Endothelial cell of umbilical vein (primary cell): ENCODE measurements at regions not wholly inside any gene's neighbourhood (a gene's known extent, or its start where the extent isn't known, plus 50 kb on each side); places are given as distances from the start of the nearest gene placed in this dataset.

Source experiments
- CTCF ChIP-seq, 2 donors: IDR thresholded peaks; 1 replicate in 1 of 2; 2 replicates in 1 of 2; pipeline ENCODE4 v1.5.1; 2011; ENCODE audit warnings: low read length in 2 of 2, mild to moderate bottlenecking in 2 of 2, moderate library complexity in 2 of 2, control low read depth in 1 of 2, inconsistent platforms in 1 of 2, low read depth in 1 of 2; ENCODE audit not compliant: insufficient read depth in 1 of 2; ENCODE audit errors: extremely low read depth in 1 of 2
- POLR2A ChIP-seq: IDR thresholded peaks from 2 replicates; pipeline ENCODE4 v1.6.1; 2012; ENCODE audit warnings: low read depth, mild to moderate bottlenecking, control low read depth, low read length

GRCh38 chr11:31882951-31883392 is 71.8 kb upstream of the PAX6 start:
- no peak for TF ChIP-seq CTCF (IDR thresholded peaks at IDR 0.05; ENCODE audit: extremely low read depth in 1 of 2, insufficient read depth in 1 of 2, low read depth in 1 of 2, low read length in 2 of 2)
- no peak for TF ChIP-seq POLR2A
